GM19467 (cell line): ENCODE measurements at regions not wholly inside any gene's neighbourhood (a gene's known extent, or its start where the extent isn't known, plus 50 kb on each side); places are given as distances from the start of the nearest gene placed in this dataset.

Source experiments
- ATAC-seq: cut with Tn5 transposase; IDR thresholded peaks from one replicate; pipeline ENCODE4 v1.9.1; 2021; ENCODE audit warnings: mild to moderate bottlenecking, moderate library complexity; ENCODE audit not compliant: unreplicated experiment

DNA sequence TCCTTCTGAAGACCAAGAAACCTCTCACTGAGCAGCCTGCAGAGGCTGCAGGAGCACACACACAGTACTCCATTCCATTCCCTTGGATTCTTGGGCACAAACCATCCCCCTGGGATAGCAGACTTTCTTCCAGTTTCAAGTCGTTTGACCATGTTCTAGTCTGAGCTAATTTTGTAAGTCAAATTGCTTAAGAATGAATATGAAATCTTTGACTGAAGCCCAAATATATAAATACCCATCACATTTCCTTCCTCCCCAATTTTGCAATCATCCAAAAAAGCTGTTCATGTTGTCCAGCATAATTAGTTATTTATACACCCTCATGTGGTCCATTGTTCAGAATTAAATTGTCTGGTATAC, 231.2 kb upstream of the TPRG1 start:
- no peak for ATAC-seq

DNA sequence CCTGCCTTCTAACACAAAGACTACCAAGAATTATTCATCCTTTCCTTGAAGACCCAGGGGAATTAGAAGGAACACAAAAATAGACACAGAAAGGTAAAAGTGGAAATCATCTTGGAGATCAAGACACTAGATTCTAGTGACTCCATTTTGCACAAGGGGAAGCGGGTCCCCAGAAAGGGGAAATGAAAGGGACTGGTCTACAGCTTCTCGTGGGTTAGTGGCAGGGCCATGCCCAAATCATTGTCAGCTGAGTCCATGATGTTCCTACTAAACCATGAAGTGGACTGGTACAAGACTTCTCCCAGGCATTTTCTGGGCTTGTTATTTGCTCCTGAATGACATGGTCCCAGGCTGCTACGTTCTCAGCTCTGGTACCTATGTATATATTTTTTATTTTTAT, 230.7 kb upstream of the TPRG1 start:
- no peak for ATAC-seq

DNA sequence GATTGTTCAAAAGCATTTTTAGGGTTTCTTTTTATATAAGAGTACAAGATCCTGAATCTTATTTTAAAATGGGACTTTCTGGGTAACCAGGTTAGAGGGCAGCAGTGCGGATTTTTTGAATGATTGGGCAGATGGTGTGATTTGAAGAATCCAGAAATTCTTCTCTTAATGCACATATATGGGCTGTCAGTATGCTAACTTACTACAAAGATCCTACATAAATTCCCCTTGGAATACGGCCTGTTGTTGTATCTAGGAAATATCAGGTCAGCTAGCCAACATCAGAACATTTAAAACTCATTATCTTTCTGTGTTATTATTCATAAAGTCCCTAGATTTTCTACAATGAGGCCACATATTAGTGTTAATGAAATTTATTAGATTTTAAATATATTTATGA, 229.6 kb upstream of the TPRG1 start:
- no peak for ATAC-seq

DNA sequence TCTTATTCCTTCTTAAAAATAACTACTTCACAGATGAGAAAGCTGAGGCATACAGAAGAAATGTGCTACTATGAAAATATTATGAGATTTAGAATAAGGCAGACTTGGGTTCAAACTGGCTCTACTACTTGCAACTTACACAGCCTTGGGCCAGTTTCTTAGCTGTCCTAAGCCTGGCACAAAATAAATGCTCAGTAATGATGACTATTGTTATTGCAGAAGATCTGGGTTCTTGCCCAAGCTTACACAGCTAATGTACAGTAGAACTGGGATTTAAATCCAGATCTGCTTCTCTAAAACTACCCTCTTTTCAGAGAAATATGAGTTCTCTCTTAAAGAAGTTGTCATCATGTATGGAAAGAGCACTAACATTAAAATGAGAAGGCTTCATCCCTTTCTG, 228.2 kb upstream of the TPRG1 start:
- no peak for ATAC-seq

DNA sequence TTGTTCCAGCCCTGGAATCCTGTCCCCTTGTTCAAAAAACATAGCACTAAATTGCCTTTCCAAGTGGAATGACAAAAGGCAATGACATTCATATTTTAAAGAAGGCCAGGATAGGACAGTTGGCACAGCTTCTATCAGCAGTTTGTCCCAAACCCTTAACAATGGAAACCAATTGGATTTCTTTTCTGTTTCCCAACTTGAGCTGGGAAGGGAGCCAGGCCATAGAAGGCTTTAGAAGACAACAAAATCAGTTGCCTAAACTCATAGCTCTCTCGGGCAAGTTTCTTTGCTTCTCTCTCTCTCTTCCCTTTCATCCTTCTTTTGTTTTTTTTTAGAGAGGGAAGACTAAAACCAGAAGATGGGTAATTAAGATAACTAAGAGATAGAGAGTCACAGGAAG, 227.7 kb upstream of the TPRG1 start:
- ATAC-seq = no peak

DNA sequence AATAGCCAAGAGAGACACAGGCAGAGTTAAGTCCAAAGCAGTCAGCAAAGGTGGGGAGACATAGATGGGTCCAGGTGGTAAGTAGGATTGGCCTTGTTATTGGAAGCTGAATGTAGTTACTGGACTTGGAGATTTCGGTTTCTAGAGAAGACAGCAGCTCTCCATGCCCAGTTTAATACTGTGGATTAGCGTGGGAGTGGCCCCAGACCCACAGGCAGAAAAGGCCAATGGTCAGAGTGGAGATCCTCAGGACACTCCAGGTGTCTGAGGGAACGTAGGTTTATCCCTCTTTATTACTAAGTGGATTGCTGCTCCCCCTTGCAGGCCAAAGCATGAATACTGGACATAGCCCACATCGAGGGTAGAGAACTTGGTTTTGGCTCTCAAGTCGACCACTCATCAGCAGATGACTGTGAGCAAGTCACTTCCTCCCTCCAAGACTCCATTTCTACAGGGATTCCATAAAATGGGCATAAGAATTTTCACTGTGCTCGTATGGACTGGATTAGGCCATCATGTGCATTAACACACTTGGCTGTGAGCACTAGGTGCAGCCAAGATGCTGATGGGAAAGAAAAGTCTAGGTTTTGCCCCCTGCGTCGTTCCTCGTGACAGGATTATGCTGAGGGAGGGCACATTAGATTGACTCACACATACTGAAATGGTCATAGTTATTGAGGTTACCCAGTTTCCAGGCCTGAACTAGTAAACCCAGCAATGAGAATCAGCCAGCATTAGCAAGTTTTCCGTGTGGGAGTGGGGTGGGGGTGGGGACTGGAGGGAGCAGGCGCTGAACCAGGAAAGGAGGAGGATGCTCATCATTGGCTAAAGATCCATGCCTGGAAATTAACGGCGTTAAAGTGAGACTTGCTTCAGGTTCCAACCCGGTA, 225.2 kb upstream of the TPRG1 start:
- no peak for ATAC-seq

DNA sequence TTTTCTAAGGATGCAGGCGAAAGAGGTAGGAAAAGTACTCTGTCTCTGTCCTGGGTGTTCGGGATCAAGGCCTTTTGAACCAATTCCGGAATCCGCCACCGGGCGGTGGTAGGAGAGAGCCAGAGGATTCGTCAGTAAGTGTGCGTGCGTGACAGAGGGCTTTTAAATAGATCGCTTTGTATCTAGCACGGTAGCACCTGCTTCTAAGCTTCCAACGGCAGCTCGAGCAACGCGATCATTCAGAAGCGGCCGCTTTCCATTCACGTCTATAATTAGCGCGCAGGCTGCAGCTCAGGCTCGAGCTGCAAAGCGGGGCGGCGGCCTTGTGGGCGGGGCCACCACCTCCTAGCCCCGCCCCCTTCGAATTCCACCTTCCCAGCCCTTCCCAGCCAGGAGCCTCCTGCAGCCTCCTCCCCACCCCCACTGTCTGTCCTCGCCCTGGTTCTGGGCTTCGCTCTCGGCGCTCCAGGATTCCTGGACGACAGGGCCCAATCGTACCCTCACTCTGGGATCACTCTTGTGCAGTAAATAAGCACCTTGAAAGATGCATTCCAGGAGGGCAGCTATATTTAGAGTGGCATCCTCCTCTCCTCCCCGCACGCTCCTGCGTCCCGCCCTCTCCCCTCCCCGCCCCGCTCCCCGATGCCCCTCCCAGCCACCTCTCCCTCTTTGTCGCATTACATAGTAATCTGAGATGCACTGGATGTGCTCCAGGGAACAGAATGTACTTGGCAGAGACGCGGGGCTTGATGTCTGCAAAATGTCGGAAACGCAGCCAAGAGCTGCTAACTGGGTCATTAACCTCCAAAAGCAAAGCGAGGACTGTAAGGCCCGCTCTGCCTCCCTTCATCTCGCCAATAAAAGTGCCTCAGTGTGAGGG, 224.1 kb upstream of the TPRG1 start:
- no peak for ATAC-seq

DNA sequence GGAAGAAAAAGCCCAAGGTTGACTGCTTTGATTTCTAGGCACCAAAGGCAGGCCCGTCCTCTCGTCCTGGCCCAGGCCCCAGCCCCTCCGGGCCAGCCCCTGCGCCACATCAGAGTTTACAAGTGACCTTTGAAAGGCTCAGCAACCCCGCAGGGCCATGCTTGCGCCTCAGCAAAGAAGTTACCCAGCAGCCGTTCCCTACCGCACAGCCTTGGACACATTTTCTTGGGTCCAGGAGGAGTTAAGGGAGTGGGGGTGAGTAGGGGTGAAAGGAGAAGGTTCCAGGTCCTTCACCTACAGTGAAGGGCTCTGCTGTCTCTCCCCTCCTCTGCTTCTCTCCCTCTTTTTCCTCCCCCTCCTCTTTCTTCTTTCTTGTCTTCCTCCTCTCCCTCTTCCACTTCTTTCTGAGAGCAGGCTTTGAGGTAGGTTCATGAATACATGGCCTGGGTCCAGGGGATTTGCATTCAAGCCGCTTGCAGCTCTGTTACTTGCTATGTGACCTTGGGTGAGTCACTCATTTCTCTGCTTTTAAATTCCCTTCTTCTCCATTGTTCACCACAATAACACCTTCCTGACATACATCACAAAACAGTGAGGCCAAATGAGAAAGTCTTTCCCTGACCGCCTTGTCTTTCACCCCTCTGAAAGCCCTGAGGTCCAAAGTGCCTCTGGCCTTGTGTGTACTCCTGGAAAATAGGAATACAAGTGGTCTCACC, 223.3 kb upstream of the TPRG1 start:
- no peak for ATAC-seq

DNA sequence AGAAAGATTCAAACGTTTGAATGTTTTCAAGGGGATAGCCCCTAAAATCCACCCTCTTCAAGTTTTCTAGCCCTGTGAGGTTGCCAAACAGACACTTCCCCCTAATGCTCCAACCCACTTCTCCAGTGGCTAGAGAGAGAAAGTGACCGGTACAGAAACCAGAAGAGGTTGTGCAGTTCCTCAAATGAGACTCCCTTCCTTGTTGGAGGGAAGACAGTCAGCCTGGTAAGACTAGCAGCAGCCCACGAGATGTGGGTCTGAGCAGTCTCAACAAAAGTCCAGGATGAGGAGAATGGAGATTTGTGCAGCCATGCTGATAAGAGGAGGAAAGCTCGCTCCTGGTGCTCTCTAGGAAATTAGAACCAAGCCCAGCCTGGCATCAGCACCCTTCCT, 222.8 kb upstream of the TPRG1 start:
- ATAC-seq = no peak

DNA sequence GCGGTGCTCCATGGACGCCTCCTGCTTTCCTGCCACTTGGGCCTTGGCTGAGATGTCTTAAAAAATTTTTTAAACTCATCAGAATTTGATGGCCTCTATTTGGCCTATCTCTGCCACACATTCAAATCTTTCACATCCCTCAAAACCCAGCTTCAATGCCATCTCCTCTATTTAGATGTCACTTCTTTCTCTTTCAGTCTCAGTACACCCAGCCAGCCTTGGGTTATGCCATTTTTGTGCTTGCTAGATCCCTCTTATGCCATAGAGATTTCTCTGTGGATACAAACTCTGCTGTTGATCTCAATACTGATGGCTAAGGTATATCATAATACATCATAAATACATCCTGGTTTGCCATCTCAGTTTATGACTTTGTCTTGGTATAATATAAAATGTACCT, 222.3 kb upstream of the TPRG1 start:
- no peak for ATAC-seq

DNA sequence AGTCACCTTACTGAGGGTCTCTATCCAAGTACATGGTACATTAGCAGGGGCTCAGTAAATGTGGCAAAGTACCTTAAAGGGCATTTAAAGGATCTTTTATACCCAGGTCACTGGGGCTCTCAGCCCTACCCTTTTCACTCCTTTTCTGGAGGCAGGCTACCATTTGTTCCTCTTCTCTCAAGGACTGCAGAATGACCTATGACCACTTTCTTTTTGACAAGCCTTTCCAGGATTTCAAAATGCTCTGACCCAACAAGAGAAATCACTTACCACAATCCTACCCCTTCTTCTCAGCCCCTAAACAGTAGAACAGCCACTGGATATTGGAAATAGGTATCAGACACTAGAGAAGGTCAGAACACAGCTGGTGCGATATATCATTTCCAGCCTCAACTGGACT, 221.8 kb upstream of the TPRG1 start:
- ATAC-seq = no peak

DNA sequence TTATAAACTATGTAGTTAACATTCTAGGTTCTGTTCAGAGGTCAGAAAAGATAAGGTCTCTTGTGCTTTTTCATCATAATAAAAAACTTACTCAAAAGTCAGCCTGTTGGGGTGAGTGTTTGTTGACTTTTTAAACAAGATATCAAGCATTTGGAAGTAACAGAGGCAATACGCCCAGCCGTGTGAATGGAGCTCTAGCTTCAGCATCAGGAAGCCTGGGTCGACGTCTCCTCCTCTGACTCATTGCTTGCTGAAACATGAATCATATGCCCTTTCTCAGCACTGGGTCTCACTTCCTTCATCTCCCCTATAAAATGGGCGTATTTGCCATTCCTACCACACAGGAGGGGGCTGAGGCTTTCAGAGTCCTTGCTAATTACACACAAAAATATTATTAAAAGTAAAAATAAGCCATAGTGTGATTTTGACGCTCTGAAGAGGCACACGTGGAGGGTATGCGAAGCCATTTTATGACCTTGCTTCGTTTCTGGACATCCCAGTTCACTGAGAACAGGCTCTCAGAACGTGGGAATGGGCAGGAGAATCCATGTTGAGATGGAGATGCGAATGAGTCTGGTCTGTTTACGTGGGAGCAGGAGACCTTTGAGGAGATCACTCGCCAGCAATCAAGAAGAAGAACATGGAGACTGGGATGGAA, 220.8 kb upstream of the TPRG1 start:
- ATAC-seq = no peak

DNA sequence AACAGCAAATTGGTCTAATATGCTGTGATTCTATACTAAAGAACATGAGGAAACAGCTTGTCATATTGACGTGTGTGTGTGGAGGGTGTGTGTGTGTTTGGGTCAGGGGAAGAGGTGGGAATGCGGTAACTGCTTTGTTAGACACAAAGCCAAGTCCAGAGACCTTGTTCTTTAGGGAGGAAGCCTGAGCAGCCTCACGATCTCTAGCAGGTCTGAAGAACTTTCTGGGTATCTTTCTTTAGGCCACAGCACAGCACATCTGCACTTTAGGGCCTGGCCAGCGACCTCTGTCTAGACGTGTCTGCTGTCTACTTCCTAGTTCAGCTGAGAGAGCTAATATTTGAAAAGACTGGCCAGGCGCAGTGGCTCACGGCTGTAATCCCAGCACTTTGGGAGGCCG, 220.0 kb upstream of the TPRG1 start:
- ATAC-seq = no peak

DNA sequence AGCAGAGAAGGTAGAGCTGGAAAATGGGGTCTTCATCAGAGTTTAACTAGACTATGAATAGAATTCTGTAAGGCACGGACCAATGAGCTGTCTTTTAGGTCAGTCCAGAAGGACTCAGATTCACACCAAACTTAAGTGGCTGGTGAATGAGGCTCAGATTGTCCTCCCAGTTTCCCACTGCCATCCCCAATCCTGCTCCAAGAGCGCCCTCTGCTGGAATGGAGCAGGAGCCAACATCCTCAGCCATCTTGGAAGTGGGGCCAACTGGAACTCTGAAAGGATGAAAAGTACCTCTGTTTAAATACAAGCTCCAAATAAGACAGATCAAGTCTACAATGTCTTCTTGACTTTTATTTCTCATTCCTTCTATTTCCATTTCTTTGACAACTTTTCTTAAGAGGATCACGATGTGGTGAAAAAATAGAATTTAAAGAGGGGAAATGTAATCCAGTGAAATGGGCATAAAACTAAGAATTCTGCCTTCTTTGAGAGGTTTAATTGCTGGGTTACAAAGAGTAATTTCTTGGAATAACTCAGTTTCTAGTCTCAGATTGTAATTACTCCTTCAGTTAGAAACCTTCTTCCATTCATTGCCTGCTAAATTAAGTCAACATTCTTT, 217.1 kb upstream of the TPRG1 start:
- no peak for ATAC-seq

DNA sequence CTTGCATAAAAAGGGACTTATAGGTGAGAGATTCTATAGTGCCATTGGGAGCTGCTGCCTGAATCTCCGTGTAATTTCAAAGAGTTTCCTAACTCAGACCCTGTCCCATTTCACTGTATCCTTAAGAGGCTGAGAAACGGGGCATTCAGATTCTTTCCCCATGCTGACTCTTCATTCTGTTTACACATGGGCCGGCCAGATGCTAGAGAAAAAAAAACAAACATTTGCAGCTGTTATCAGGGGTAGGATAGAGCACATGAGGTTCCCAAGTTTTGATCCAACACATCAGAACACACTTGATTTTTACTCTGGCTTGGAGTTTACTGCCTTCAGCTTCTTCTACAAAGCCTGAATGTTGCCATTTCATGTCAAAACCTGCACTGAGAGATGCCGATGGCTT, 215.9 kb upstream of the TPRG1 start:
- no peak for ATAC-seq

DNA sequence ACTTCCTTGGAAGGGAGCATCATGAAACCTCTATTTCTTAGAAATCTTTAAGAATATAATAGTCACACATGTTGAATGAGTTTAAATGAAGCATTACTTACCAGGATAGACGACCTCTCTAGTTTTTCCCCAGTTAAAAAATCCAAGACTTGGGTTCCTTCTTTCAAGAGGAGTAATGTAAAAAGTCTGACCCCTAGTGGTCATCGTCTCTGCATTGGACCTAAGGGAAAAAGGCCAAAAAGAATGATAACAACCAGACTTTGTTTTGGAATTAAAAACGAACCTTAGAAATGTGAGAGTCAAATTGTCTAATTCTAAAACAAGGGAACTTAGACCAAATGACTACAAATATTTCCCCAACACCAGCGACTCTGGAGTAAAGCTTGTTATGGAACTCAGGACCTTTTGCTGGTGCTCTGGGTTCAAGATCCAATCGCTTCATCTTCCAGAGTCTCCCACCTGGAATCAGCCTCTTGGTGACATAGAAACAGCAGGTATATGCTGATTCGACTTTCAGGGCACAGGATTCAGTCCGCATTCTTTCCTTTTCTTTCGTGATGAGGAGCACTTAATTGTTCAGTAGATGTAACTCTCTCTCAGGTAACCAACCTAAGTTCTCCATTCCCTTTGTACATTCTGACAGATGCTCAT, 214.8 kb upstream of the TPRG1 start:
- ATAC-seq = no peak

DNA sequence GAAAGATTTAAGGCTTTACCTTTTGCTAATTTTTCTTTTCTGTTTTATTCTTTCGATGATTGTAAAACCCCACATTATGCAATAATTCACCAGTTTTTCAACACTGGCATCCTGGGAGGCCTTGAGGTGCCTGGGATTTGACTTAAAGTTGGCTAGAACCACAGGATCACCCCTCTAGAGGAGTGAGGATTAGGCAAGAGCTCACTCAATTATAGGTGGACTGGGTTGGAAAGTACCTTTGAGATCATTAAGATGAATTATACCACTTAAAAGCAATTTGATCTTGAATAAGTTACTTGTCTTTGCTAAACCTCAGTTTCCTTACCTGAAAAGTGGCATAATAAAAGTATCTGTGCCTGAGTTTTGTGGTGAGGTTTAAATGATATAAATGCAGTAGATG, 212.8 kb upstream of the TPRG1 start:
- no peak for ATAC-seq

DNA sequence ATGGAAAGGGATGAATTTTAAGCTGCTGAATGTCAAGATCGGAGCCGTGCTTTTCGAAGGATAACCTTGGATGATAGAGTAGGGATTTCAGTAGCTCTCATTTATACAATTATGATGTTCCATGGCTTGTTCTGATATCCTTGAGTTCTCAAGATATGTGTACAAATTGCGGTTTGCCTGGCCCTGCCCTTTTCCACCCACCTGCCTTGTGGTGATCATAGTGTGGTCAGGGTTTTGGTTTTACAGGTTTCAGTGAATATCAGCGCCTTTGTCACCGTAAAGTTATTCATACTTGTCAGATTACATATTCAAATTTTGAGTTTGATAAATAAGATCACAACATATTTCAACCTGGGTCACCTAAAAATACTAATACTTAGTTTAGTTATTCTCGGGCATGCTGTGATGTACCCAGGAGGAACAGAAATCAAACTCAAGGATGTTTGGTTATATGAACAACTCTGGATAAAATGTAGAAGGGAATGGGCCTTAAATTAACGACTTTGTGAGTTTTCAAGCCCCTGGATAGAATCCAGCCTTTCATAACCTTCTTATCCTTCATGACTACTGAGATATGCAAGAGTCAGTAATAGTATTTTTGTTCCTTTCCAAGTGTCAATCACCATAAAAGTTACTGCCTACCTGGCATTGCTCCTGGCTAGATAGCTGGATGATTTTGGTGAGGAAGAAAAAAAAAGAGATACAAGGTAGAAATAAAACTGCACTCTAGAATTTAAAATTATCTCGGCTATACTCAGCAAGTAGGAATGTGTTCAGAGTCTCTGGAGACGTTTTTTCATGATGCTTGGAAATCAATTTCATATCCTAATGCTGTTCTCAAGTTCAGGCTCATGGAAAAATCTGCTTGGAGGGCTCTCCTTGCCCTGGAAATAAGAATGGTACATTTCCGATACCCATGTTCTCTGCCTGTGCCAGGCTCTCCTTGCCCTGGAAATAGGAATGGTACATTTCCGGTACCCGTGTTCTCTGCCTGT, 209.2 kb upstream of the TPRG1 start:
- no peak for ATAC-seq

DNA sequence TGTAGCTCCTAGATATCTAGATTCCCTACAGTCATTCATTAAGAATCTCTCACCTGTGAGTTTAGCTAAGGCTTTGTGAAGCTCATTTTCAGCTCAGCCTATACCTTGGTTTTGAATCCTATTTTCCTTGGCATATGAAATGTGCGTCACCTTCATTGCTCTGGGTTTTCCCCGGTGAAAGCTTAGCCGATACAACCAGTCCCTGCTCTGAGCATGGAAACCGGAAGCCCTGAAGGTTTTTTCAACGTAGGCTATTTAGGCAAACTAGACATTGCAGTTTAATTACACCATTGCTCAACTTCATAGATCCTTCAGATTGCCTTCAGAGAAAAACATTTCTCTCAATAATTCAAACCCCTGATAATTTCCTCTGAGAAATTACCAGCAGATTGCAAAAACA, 206.8 kb upstream of the TPRG1 start:
- ATAC-seq = no peak
